Lung (tissue), 11 donors: ENCODE measurements at regions not wholly inside any gene's neighbourhood (a gene's known extent, or its start where the extent isn't known, plus 50 kb on each side); places are given as distances from the start of the nearest gene placed in this dataset.

Source experiments
- ATAC-seq: fragments of 200-7000 bp; cut with Tn5 transposase; one replicate; pipeline ENCODE4 v1.9.1; 2020; ENCODE audit warnings: moderate number of reproducible peaks; ENCODE audit not compliant: insufficient read depth, low FRiP score
- DNase-seq, 3 donors: peaks; one replicate each; pipeline ENCODE4 v3.0.0-alpha.2; 2013 to 2017
- H3K27ac ChIP-seq, 2 donors: one replicate each; pipeline ENCODE4 v1.5.1; 2013; ENCODE audit warnings: mild to moderate bottlenecking in 2 of 2, moderate library complexity in 2 of 2, control low read depth in 1 of 2, inconsistent platforms in 1 of 2, low read depth in 1 of 2, low read length in 1 of 2
- H3K27me3 ChIP-seq, 3 donors: one replicate each; pipeline ENCODE4 v1.5.1; 2013; ENCODE audit warnings: low read length in 2 of 3; ENCODE audit not compliant: control insufficient read depth in 3 of 3, insufficient read depth in 3 of 3
- H3K36me3 ChIP-seq, 4 donors: one replicate each; pipeline ENCODE4 v1.5.1; 2013; ENCODE audit warnings: low read length in 4 of 4, mild to moderate bottlenecking in 1 of 4, moderate library complexity in 1 of 4; ENCODE audit not compliant: control insufficient read depth in 4 of 4, insufficient read depth in 4 of 4
- H3K4me1 ChIP-seq, 5 donors: one replicate each; pipeline ENCODE4 v1.5.1; 2013; ENCODE audit warnings: low read length in 5 of 5, mild to moderate bottlenecking in 2 of 5, moderate library complexity in 1 of 5; ENCODE audit not compliant: control insufficient read depth in 5 of 5, insufficient read depth in 5 of 5
- H3K4me3 ChIP-seq: one replicate; pipeline ENCODE4 v1.5.1; 2013; ENCODE audit warnings: mild to moderate bottlenecking, control low read depth, moderate library complexity
- H3K9ac ChIP-seq, 2 donors: one replicate each; pipeline ENCODE4 v1.5.1; 2013; ENCODE audit warnings: low read length in 2 of 2, control low read depth in 1 of 2; ENCODE audit not compliant: insufficient read depth in 1 of 2
- H3K9me3 ChIP-seq, 4 donors: one replicate each; pipeline ENCODE4 v1.5.1; 2013; ENCODE audit warnings: low read length in 3 of 4, mild to moderate bottlenecking in 1 of 4, moderate library complexity in 1 of 4; ENCODE audit not compliant: control insufficient read depth in 4 of 4, insufficient read depth in 3 of 4
- CTCF ChIP-seq: IDR thresholded peaks from 2 replicates; pipeline ENCODE4 v1.5.1; 2012; ENCODE audit warnings: mild to moderate bottlenecking; ENCODE audit errors: control extremely low read depth, extremely low read depth
- WGBS, 2 donors: extraction: QIAGEN DNeasy Blood & Tissue Kit; methylation state at CpG; one replicate each; pipeline ENCODE4 v1.1.7; 2013; 5-methylcytosine and 5-hydroxymethylcytosine counted together
- donor health status: control.
- donor health status: control.
- donor health status: Bipolar disorder and iron deficiency.
- donor health status: healthy.
- donor health status: DM: yes; HTN: yes; CAD: no.

- H3K4me1 ChIP-seq, result no peaks in the 10 kb centered on the region
- no peak for DNase-seq
- H3K27ac ChIP-seq, result no peak overlapping the region
- peaks cover 0 to 5% (median 0%) of the 10 kb centered on the region in 4 donors for H3K9me3 ChIP-seq
- ATAC-seq, result no peak
- no peak overlapping the region for H3K9ac ChIP-seq
- no peaks in the 10 kb centered on the region for H3K36me3 ChIP-seq
- H3K4me3 ChIP-seq, result no peak overlapping the region
- TF ChIP-seq CTCF, result no peak
- H3K27me3 ChIP-seq, result no peaks in the 10 kb centered on the region
- 70 to 75% methylated on average over 1 of the region's 1 CpG for WGBS, 2 donors
Measured at GRCh38 chr5:85205430-85205829, 820.8 kb upstream of the EDIL3 start.

- TF ChIP-seq CTCF, result no peak
Measured at GRCh38 chr5:85225388-85225787, 840.7 kb upstream of the EDIL3 start.

GRCh38 chr5:85249204-85249603 lies 864.5 kb upstream of the EDIL3 start:
- Histone ChIP-seq H3K27me3 (no peaks in the 10 kb centered on the region), H3K9ac (no peak overlapping the region), H3K9me3 (peaks cover 0 to 15% (median 2%) of the 10 kb centered on the region in 4 donors), H3K4me3 (no peak overlapping the region), H3K4me1 (no peaks in the 10 kb centered on the region), H3K36me3 (no peaks in the 10 kb centered on the region), H3K27ac (no peak overlapping the region)
- no peak for ATAC-seq
- WGBS, 2 donors, result 83 to 84% methylated on average over 2 of the region's 2 CpGs
- no peak for DNase-seq
- TF ChIP-seq CTCF, result no peak

More at GRCh38 chr5:85225388-85225787, 840.7 kb upstream of the EDIL3 start:
- 92 to 97% methylated on average over 1 of the region's 1 CpG for WGBS, 2 donors
- Histone ChIP-seq H3K4me3 (no peak overlapping the region), H3K36me3 (no peaks in the 10 kb centered on the region), H3K27ac (no peak overlapping the region), H3K9ac (no peak overlapping the region), H3K27me3 (no peaks in the 10 kb centered on the region), H3K9me3 (peaks cover 0 to 3% (median 0%) of the 10 kb centered on the region in 4 donors), H3K4me1 (no peaks in the 10 kb centered on the region)
- ATAC-seq, result no peak
- no peak for DNase-seq

GRCh38 chr5:85263125-85263524 lies 878.4 kb upstream of the EDIL3 start:
- Histone ChIP-seq H3K4me3 (no peak overlapping the region), H3K27me3 (no peaks in the 10 kb centered on the region), H3K36me3 (no peaks in the 10 kb centered on the region), H3K9ac (no peak overlapping the region), H3K27ac (no peak overlapping the region), H3K4me1 (no peaks in the 10 kb centered on the region), H3K9me3 (no peaks in the 10 kb centered on the region)
- TF ChIP-seq CTCF, result no peak
- WGBS, 2 donors, result 55 to 75% methylated on average over 2 of the region's 2 CpGs
- DNase-seq, result no peak
- no peak for ATAC-seq
